ENCODE measurements at regions not wholly inside any gene's neighbourhood (a gene's known extent, or its start where the extent isn't known, plus 50 kb on each side); places are given as distances from the start of the nearest gene placed in this dataset.

DNA sequence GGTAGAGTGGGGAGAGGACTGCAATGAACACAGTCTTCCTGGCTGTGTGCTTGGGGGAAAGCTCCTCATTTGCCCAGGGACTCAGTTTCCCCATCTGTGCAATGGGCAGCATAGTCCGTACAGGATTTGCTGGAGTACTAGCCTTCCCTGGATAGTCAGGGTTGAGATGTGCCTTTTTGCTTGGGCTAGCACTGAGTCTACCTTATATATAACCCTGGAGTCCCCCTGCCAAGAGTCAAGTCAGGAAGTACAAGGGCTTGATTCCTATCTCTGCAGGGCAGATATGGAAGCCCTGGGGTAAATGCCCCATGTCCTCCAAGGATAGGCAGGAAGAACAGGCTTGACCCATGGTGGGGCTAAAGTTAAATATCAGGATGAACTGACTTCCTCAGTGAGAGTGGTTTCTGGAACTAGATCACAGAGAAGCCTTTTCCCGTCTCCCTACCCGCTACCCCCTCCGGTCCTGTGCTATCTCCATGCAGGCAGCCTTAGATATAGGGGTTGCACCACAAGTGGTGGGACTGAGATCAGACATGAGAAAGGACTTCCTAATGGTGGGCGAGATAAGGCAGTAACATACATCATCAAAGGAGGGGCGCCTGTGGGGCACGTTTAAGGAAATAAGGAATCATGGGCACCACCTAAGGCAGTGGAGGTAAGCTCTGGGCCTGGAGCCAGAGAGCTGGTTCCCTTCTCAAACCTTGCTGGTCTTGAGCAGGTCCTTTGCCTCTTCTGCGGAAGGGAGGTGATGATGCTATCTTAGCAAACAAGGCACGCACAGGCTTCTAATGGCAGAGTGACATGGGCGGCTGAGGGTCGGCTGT lies 157.9 kb downstream of the MRPL14 start:
- RAD21 ChIA-PET (ENCODE audit: low non-redundant PET in 1 of 2, low total read pairs in 2 of 2, uncharacterized antibody in 2 of 2, unreplicated experiment in 2 of 2), result no interaction called here
- DNase-seq (ENCODE audit: low read depth, low spot score), result no peak
- ATAC-seq, result no peak
- POLR2A ChIA-PET, result no interaction called here
- Histone ChIP-seq H3K36me3 (ENCODE audit: control insufficient read depth in 1 of 2, insufficient read depth in 2 of 2, low read length in 2 of 2) (no peaks in the 10 kb centered on the region), H3K4me2 (ENCODE audit: low read length) (no peak overlapping the region), H2AFZ (ENCODE audit: low read depth, low read length, poor library complexity, severe bottlenecking) (no peak overlapping the region), H3K4me3 (replicated peaks in 1 of 2; ENCODE audit: low read depth in 1 of 2, low read length in 2 of 2) (no peak overlapping the region), H3K27ac (ENCODE audit: low read depth, low read length) (no peak overlapping the region), H3K4me1 (ENCODE audit: control insufficient read depth in 1 of 2, insufficient read depth in 2 of 2, low read length in 2 of 2) (no peaks in the 10 kb centered on the region), H4K20me1 (ENCODE audit: insufficient read depth) (no peaks in the 10 kb centered on the region), H3K79me2 (ENCODE audit: insufficient read depth, low read length) (no peaks in the 10 kb centered on the region), H3K9me2 (ENCODE audit: insufficient read depth) (no peaks in the 10 kb centered on the region), H3K9ac (ENCODE audit: low read length) (no peak overlapping the region), H3K27me3 (ENCODE audit: insufficient read depth, low read length) (no peaks in the 10 kb centered on the region), H3K9me3 (ENCODE audit: control insufficient read depth in 1 of 2, insufficient read depth in 1 of 2, low read depth in 1 of 2, low read length in 2 of 2) (no peaks in the 10 kb centered on the region)
- CTCF ChIA-PET, result no interaction called here
- TF ChIP-seq TCF7L2 (IDR thresholded peaks at IDR 0.05; ENCODE audit: borderline replicate concordance, extremely low read depth, insufficient read depth, insufficient read length) (no peak), JUND (IDR thresholded peaks at IDR 0.05) (no peak)
- intact Hi-C loops (cut with micrococcal nuclease), result no loop called here
- no TSS peak for BruUV-seq (replicated peaks)

DNA sequence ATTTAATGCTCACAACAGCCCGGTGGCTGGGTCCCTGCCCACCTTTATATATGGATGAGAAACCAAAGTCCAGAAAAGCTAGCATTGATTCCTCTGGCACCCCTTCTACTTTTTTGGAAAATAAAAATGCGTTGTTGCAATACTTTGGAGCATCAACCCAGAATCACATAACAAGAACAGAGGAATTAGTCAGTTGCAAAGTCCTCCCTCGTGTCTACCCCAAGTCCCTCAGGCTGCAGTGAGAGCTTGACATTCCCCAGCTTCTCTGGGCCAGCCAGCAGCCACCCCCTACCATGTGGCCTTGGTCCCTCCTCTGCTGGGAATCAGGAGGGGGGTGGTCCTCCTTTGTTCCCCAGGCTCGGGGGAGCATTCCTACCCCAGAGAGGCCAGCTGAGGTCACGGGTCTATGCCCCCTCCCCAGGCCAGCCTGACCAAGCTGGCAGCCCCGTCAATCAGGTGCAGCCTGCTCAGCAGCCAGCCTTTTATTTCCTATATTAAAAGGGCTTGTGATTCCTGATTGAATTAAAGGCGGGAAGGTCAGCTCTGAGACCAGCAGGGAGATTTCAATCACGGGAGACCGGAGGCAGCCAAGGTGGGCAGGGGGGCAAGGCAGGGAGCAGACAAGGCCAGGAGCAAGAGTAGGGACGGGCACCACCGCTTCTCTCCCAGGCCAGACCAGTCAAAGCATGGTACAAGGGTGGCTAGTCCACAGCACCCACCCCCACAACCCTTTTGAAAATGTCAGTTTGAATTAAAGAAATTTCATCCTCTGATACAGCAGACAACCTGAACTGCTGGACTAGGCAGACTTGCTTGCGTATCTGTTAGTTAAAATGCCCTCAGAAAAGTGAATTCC lies 158.9 kb downstream of the MRPL14 start:
- Histone ChIP-seq H3K4me1 (ENCODE audit: control insufficient read depth in 1 of 2, insufficient read depth in 2 of 2, low read length in 2 of 2) (no peaks in the 10 kb centered on the region), H2AFZ (ENCODE audit: low read depth, low read length, poor library complexity, severe bottlenecking) (no peak overlapping the region), H3K27ac (ENCODE audit: low read depth, low read length) (no peak overlapping the region), H3K9ac (ENCODE audit: low read length) (no peak overlapping the region), H3K9me3 (ENCODE audit: control insufficient read depth in 1 of 2, insufficient read depth in 1 of 2, low read depth in 1 of 2, low read length in 2 of 2) (no peaks in the 10 kb centered on the region), H3K9me2 (ENCODE audit: insufficient read depth) (no peaks in the 10 kb centered on the region), H3K27me3 (ENCODE audit: insufficient read depth, low read length) (no peaks in the 10 kb centered on the region), H3K36me3 (ENCODE audit: control insufficient read depth in 1 of 2, insufficient read depth in 2 of 2, low read length in 2 of 2) (no peaks in the 10 kb centered on the region), H4K20me1 (ENCODE audit: insufficient read depth) (no peaks in the 10 kb centered on the region), H3K4me2 (ENCODE audit: low read length) (no peak overlapping the region), H3K4me3 (replicated peaks in 1 of 2; ENCODE audit: low read depth in 1 of 2, low read length in 2 of 2) (no peak overlapping the region), H3K79me2 (ENCODE audit: insufficient read depth, low read length) (no peaks in the 10 kb centered on the region)
- DNase-seq (ENCODE audit: low read depth, low spot score), result no peak
- intact Hi-C loops (cut with micrococcal nuclease), result no loop called here
- ATAC-seq, result no peak
- RAD21 ChIA-PET (ENCODE audit: low non-redundant PET in 1 of 2, low total read pairs in 2 of 2, uncharacterized antibody in 2 of 2, unreplicated experiment in 2 of 2), result no interaction called here
- CTCF ChIA-PET, result no interaction called here
- BruUV-seq (replicated peaks), result no TSS peak
- POLR2A ChIA-PET, result no interaction called here
- TF ChIP-seq JUND (IDR thresholded peaks at IDR 0.05) (no peak), YY1 (IDR thresholded peaks at IDR 0.05; ENCODE audit: extremely low read depth, insufficient replicate concordance, low read depth, low read length) (no peak), ZFX (IDR thresholded peaks at IDR 0.05) (no peak), SIN3A (IDR thresholded peaks at IDR 0.05; ENCODE audit: low read depth) (no peak), TCF7L2 (IDR thresholded peaks at IDR 0.05; ENCODE audit: borderline replicate concordance, extremely low read depth, insufficient read depth, insufficient read length) (no peak), CEBPB (IDR thresholded peaks at IDR 0.05; ENCODE audit: low read depth) (no peak), RAD21 (IDR thresholded peaks at IDR 0.05; ENCODE audit: low read depth) (no peak), POLR2A (IDR thresholded peaks at IDR 0.05; ENCODE audit: borderline replicate concordance, extremely low read depth, insufficient read depth, insufficient read length) (no peak), ZNF274 (IDR thresholded peaks at IDR 0.05; ENCODE audit: low read depth, low read length) (no peak), EZH2 (IDR thresholded peaks at IDR 0.05) (no peak), ELF1 (IDR thresholded peaks at IDR 0.05; ENCODE audit: borderline replicate concordance, low read depth) (no peak), EGR1 (IDR thresholded peaks at IDR 0.05; ENCODE audit: low read depth) (no peak), EZH2phosphoT487 (IDR thresholded peaks at IDR 0.05; ENCODE audit: borderline replicate concordance) (no peak)
- TF ChIP-seq, protein P1, sequence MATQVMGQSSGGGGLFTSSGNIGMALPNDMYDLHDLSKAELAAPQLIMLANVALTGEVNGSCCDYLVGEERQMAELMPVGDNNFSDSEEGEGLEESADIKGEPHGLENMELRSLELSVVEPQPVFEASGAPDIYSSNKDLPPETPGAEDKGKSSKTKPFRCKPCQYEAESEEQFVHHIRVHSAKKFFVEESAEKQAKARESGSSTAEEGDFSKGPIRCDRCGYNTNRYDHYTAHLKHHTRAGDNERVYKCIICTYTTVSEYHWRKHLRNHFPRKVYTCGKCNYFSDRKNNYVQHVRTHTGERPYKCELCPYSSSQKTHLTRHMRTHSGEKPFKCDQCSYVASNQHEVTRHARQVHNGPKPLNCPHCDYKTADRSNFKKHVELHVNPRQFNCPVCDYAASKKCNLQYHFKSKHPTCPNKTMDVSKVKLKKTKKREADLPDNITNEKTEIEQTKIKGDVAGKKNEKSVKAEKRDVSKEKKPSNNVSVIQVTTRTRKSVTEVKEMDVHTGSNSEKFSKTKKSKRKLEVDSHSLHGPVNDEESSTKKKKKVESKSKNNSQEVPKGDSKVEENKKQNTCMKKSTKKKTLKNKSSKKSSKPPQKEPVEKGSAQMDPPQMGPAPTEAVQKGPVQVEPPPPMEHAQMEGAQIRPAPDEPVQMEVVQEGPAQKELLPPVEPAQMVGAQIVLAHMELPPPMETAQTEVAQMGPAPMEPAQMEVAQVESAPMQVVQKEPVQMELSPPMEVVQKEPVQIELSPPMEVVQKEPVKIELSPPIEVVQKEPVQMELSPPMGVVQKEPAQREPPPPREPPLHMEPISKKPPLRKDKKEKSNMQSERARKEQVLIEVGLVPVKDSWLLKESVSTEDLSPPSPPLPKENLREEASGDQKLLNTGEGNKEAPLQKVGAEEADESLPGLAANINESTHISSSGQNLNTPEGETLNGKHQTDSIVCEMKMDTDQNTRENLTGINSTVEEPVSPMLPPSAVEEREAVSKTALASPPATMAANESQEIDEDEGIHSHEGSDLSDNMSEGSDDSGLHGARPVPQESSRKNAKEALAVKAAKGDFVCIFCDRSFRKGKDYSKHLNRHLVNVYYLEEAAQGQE (IDR thresholded peaks at IDR 0.05; ENCODE audit: low read depth), result no peak
- TF ChIP-seq, protein P2, sequence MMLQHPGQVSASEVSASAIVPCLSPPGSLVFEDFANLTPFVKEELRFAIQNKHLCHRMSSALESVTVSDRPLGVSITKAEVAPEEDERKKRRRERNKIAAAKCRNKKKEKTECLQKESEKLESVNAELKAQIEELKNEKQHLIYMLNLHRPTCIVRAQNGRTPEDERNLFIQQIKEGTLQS (IDR thresholded peaks at IDR 0.05), result no peak
- TF ChIP-seq, protein P3, sequence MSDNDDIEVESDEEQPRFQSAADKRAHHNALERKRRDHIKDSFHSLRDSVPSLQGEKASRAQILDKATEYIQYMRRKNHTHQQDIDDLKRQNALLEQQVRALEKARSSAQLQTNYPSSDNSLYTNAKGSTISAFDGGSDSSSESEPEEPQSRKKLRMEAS (IDR thresholded peaks at IDR 0.05), result no peak

All from HCT116 (cell line).